ENCODE measurements at regions not wholly inside any gene's neighbourhood (a gene's known extent, or its start where the extent isn't known, plus 50 kb on each side); places are given as distances from the start of the nearest gene placed in this dataset.

- TF ChIP-seq POLR2A (IDR thresholded peaks at IDR 0.05; ENCODE audit: low read length) = no peak
- TF ChIP-seq CTCF (IDR thresholded peaks at IDR 0.05) = no peak
- TF ChIP-seq MAFK (IDR thresholded peaks at IDR 0.05; ENCODE audit: partially characterized antibody) = no peak
- no peak for TF ChIP-seq CBX2 (IDR thresholded peaks at IDR 0.05; ENCODE audit: borderline replicate concordance, low read depth)
- no peak for TF ChIP-seq REST (IDR thresholded peaks at IDR 0.05)
- no peak for TF ChIP-seq NFE2L2 (conservative IDR thresholded peaks at IDR 0.05; ENCODE audit: low read length)
- TF ChIP-seq RFX5 (IDR thresholded peaks at IDR 0.05) = no peak
- TF ChIP-seq ELK1 (IDR thresholded peaks at IDR 0.05; ENCODE audit: low read depth, low read length) = no peak
- no peak for TF ChIP-seq HDAC2 (IDR thresholded peaks at IDR 0.05)
- TF ChIP-seq HOXB13 (CRISPR knock-in tag; IDR thresholded peaks at IDR 0.05; ENCODE audit: low read depth) = no peak
- no peak for TF ChIP-seq ESRRA (IDR thresholded peaks at IDR 0.05; ENCODE audit: borderline replicate concordance, low read length)
- no peak for TF ChIP-seq EP300 (IDR thresholded peaks at IDR 0.05)
- TF ChIP-seq KDM5A (IDR thresholded peaks at IDR 0.05) = no peak
Observed at GRCh38 chr18:25425024-25425423, 73.1 kb upstream of the ZNF521 start.

Data from A549 (cell line).